ENCODE measurements at regions not wholly inside any gene's neighbourhood (a gene's known extent, or its start where the extent isn't known, plus 50 kb on each side); places are given as distances from the start of the nearest gene placed in this dataset.

GRCh38 chr4:66059556-66059955 lies 389.3 kb upstream of the EPHA5 start:
- H3K4me3 ChIP-seq (replicated peaks in 1 of 4; ENCODE audit: control extremely low read depth in 1 of 4, insufficient read depth in 1 of 4, low read depth in 3 of 4, low read length in 4 of 4): no peak overlapping the region
- no peaks in the 10 kb centered on the region for H3K4me1 ChIP-seq (ENCODE audit: control insufficient read depth, extremely low read depth, insufficient read depth, low read length)
- no peaks in the 10 kb centered on the region for H3K27me3 ChIP-seq (ENCODE audit: control insufficient read depth, insufficient read depth, low read length)
- H4K20me1 ChIP-seq (ENCODE audit: control insufficient read depth, extremely low read depth, insufficient read depth, low read length): no peaks in the 10 kb centered on the region
- H3K79me2 ChIP-seq (ENCODE audit: control insufficient read depth, insufficient read depth, low read length): no peaks in the 10 kb centered on the region
- H3K4me2 ChIP-seq (ENCODE audit: extremely low read depth, insufficient read depth, low read length): no peak overlapping the region
- DNase-seq (ENCODE audit: low read depth in 2 of 2): no peak
- no peak overlapping the region for H3K9ac ChIP-seq (ENCODE audit: insufficient read depth, low read length)
- H3K9me3 ChIP-seq (ENCODE audit: control insufficient read depth, insufficient read depth, low read depth, low read length): no peaks in the 10 kb centered on the region
- no peak for TF ChIP-seq EZH2 (IDR thresholded peaks at IDR 0.05; ENCODE audit: low read length, missing control alignments)
- no peak for TF ChIP-seq CTCF (conservative IDR thresholded peaks at IDR 0.05 in 1 of 2, IDR thresholded peaks at IDR 0.05 in 1 of 2; ENCODE audit: low read depth in 1 of 2, low read length in 2 of 2)
- no peak overlapping the region for H3K27ac ChIP-seq (ENCODE audit: insufficient read depth, low read length)
- H2AFZ ChIP-seq (ENCODE audit: low read length): no peak overlapping the region
- no peaks in the 10 kb centered on the region for H3K36me3 ChIP-seq (ENCODE audit: control insufficient read depth, insufficient read depth, low read length)

- TF ChIP-seq EZH2 (IDR thresholded peaks at IDR 0.05; ENCODE audit: low read length, missing control alignments) (no peak), CTCF (conservative IDR thresholded peaks at IDR 0.05 in 1 of 2, IDR thresholded peaks at IDR 0.05 in 1 of 2; ENCODE audit: low read depth in 1 of 2, low read length in 2 of 2) (no peak)
- Histone ChIP-seq H3K79me2 (ENCODE audit: control insufficient read depth, insufficient read depth, low read length) (no peaks in the 10 kb centered on the region), H3K4me3 (replicated peaks in 1 of 4; ENCODE audit: control extremely low read depth in 1 of 4, insufficient read depth in 1 of 4, low read depth in 3 of 4, low read length in 4 of 4) (no peak overlapping the region)
These were observed 388.8 kb upstream of the EPHA5 start for GRCh38 chr4:66059136-66059535.

GRCh38 chr4:66055999-66056398 lies 385.7 kb upstream of the EPHA5 start:
- no peak for TF ChIP-seq CTCF (conservative IDR thresholded peaks at IDR 0.05 in 1 of 2, IDR thresholded peaks at IDR 0.05 in 1 of 2; ENCODE audit: low read depth in 1 of 2, low read length in 2 of 2)
- no peak for TF ChIP-seq EZH2 (IDR thresholded peaks at IDR 0.05; ENCODE audit: low read length, missing control alignments)
- Histone ChIP-seq H3K36me3 (ENCODE audit: control insufficient read depth, insufficient read depth, low read length) (no peaks in the 10 kb centered on the region), H3K4me2 (ENCODE audit: extremely low read depth, insufficient read depth, low read length) (no peak overlapping the region), H3K4me1 (ENCODE audit: control insufficient read depth, extremely low read depth, insufficient read depth, low read length) (no peaks in the 10 kb centered on the region), H3K79me2 (ENCODE audit: control insufficient read depth, insufficient read depth, low read length) (no peaks in the 10 kb centered on the region), H4K20me1 (ENCODE audit: control insufficient read depth, extremely low read depth, insufficient read depth, low read length) (no peaks in the 10 kb centered on the region), H2AFZ (ENCODE audit: low read length) (no peak overlapping the region), H3K4me3 (replicated peaks in 1 of 4; ENCODE audit: control extremely low read depth in 1 of 4, insufficient read depth in 1 of 4, low read depth in 3 of 4, low read length in 4 of 4) (no peak overlapping the region), H3K9ac (ENCODE audit: insufficient read depth, low read length) (no peak overlapping the region), H3K27ac (ENCODE audit: insufficient read depth, low read length) (no peak overlapping the region), H3K9me3 (ENCODE audit: control insufficient read depth, insufficient read depth, low read depth, low read length) (no peaks in the 10 kb centered on the region), H3K27me3 (ENCODE audit: control insufficient read depth, insufficient read depth, low read length) (no peaks in the 10 kb centered on the region)
- DNase-seq (ENCODE audit: low read depth in 2 of 2): no peak

More at GRCh38 chr4:66059136-66059535, 388.8 kb upstream of the EPHA5 start:
- Histone ChIP-seq H3K27ac (ENCODE audit: insufficient read depth, low read length) (no peak overlapping the region), H4K20me1 (ENCODE audit: control insufficient read depth, extremely low read depth, insufficient read depth, low read length) (no peaks in the 10 kb centered on the region), H3K9me3 (ENCODE audit: control insufficient read depth, insufficient read depth, low read depth, low read length) (no peaks in the 10 kb centered on the region), H3K9ac (ENCODE audit: insufficient read depth, low read length) (no peak overlapping the region), H2AFZ (ENCODE audit: low read length) (no peak overlapping the region), H3K4me1 (ENCODE audit: control insufficient read depth, extremely low read depth, insufficient read depth, low read length) (no peaks in the 10 kb centered on the region), H3K4me2 (ENCODE audit: extremely low read depth, insufficient read depth, low read length) (no peak overlapping the region), H3K36me3 (ENCODE audit: control insufficient read depth, insufficient read depth, low read length) (no peaks in the 10 kb centered on the region), H3K27me3 (ENCODE audit: control insufficient read depth, insufficient read depth, low read length) (no peaks in the 10 kb centered on the region)
- no peak for DNase-seq (ENCODE audit: low read depth in 2 of 2)
